ENCODE measurements at regions not wholly inside any gene's neighbourhood (a gene's known extent, or its start where the extent isn't known, plus 50 kb on each side); places are given as distances from the start of the nearest gene placed in this dataset.
"Not testable (repeated sequence)": the region's sequence is repeated elsewhere in the genome, so short reads cannot be mapped to it uniquely, and the experiment has no call there.

GRCh38 chr20:39778431-39778830, 816.3 kb downstream of the DHX35 start:
- no peak for DNase-seq (ENCODE audit: low read depth in 2 of 2)

DNA sequence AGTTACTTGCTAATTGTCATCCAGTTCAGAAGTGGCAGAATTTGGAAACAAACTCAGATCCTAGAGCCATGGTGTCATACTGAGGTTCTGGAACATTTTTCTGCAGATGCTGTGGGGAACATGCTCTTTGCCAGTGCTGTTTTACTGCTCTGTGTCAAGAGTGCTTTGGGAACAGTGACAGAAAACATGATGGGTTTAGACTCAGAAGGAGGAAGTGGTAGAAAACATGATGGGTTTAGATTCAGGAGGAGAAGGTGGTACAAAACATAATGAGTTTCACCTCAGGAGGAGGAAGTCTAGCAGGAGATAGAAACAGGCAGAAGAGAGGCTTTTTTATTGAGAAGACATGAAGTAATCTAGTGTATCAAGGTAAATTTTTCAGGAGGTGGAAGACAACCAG, 815.5 kb downstream of the DHX35 start:
- DNase-seq (ENCODE audit: low read depth in 2 of 2): no peak

GRCh38 chr20:39775110-39775509, 813.0 kb downstream of the DHX35 start:
- DNase-seq (ENCODE audit: low read depth in 2 of 2): no peak

DNA sequence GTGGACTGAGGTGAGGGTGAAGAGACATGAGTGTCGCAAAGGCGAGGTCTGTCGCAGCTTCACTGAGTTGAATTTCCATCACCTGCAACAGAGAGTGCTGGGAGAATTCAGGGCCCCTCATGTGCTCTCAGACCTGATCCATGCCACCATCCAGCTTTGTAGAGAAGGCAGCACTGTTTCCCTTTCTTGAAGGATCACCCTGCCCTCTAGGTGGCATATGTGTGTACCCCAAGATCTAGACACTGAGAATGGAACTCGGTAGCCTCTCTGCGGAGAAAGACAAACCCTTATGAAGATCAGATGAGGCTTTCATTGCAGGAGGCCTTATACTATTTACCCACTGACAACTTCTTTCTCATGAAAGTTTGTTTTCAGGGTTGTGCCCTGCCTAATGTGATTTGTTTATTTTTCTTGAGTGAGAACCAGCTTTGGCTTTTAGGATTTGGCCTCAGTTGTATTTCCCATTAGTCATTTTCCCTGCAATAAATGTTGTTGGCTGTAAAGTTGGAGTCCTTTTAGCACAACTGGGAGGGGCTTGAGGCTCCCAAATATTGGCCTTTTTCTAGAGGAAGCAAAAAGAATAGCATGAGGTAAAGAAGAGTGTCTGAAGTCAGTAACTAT, 811.3 kb downstream of the DHX35 start:
- DNase-seq (ENCODE audit: low read depth in 2 of 2): no peak

- DNase-seq (ENCODE audit: low read depth in 2 of 2): no peak
These were observed 805.2 kb downstream of the DHX35 start for GRCh38 chr20:39767352-39767751.

DNA sequence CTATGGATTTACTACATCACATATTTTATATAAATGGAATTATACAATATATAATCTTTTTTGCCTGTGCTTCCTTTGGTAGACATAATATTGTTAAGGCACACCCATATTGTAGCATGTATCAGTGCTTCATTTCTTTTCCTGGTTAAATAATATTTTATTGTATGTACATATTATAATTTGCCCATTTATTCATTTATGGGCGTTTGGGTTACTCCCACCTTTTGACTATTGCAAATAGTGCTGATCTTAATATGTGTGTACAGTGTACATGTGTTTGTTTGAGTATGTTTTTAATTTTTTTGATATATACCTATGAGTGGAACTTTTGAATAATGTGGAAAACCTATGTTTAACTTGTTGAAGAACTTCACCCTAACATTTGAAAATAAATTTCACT, 804.2 kb downstream of the DHX35 start:
- no peak for DNase-seq (ENCODE audit: low read depth in 2 of 2)

DNA sequence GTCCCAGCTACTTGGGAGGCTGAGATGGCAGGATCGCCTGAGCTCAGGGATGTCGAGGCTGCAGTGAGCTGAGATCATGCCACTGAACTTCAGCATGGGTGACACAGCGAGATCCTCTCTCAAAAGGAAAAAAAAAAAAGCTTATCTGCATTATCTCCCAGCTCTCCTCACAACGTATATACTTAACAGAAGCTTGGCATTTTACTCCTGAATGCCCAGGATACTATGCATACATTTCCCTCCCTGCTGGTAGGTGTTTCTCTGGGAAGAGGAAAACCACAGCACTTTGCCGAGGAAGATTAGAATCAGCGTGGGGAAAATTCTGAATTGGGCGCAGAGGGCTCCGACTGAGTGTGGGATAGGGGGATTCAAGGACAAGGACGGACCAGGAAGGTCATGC, 800.6 kb downstream of the DHX35 start:
- DNase-seq (ENCODE audit: low read depth in 2 of 2): no peak

- DNase-seq (ENCODE audit: low read depth in 2 of 2): no peak
These were observed 796.7 kb downstream of the DHX35 start for GRCh38 chr20:39758876-39759275.

GRCh38 chr20:39756828-39757227, 794.7 kb downstream of the DHX35 start:
- DNase-seq (ENCODE audit: low read depth in 2 of 2): no peak

- no peak for DNase-seq (ENCODE audit: low read depth in 2 of 2)
These were observed 794.2 kb downstream of the DHX35 start for GRCh38 chr20:39756369-39756768.

- no peak for DNase-seq (ENCODE audit: low read depth in 2 of 2)
These were observed 790.2 kb downstream of the DHX35 start for GRCh38 chr20:39752262-39752876.

DNA sequence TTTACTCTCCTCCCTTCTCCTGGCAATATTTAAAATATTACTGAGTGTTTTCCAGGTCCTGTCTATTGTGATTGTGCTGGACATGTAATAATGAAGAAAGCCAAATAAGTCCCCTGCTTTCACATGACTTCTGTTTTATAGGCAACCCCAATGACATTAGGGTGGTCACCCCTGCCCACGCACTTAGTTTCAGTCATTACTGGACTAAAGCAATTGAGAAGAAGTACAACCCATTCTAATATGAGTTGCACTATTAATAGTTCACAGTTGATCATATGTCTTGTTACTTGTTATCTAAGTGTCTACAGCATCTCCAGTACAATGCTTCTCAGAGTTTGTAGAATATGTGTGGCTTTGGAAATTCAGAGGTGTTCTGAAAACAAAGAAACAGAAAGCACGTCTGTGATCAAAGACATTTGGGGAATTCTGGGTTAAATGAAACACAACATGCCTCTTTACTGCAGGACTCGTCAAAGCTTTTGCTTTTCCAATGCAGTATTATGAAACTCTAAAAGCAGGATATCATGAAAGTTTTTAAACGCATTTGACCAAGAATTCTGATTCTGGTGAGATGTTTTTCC, 789.5 kb downstream of the DHX35 start:
- DNase-seq (ENCODE audit: low read depth in 2 of 2): no peak

GRCh38 chr20:39745380-39745779, 783.2 kb downstream of the DHX35 start:
- no peak for DNase-seq (ENCODE audit: low read depth in 2 of 2)

DNA sequence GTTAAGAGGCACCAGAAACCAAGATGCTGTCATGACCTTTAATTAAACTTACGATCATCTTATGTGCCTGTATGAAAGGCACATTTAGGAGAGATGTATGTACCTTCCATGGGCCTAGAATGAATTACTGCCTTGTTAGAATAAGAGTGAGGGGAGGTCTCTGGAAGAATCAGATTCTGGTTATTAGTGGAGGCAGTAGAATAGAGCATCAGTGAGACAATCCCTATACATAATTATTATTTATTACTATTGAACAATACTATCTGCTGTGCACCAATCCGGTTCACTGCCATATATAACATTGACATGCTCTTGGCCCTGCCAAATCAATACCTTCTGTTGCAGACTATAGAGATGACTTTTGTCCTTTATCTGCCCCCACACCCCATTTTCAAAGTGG, 776.5 kb downstream of the DHX35 start:
- DNase-seq (ENCODE audit: low read depth in 2 of 2): no peak

GRCh38 chr20:39736434-39737327, 774.5 kb downstream of the DHX35 start:
- DNase-seq (ENCODE audit: low read depth in 2 of 2): no peak

- DNase-seq (ENCODE audit: low read depth in 2 of 2): not testable (repeated sequence)
These were observed 763.4 kb downstream of the DHX35 start for GRCh38 chr20:39725513-39725912.

GRCh38 chr20:39719293-39719692, 757.1 kb downstream of the DHX35 start:
- no peak for DNase-seq (ENCODE audit: low read depth in 2 of 2)

GRCh38 chr20:39717936-39718335, 755.8 kb downstream of the DHX35 start:
- no peak for DNase-seq (ENCODE audit: low read depth in 2 of 2)

DNA sequence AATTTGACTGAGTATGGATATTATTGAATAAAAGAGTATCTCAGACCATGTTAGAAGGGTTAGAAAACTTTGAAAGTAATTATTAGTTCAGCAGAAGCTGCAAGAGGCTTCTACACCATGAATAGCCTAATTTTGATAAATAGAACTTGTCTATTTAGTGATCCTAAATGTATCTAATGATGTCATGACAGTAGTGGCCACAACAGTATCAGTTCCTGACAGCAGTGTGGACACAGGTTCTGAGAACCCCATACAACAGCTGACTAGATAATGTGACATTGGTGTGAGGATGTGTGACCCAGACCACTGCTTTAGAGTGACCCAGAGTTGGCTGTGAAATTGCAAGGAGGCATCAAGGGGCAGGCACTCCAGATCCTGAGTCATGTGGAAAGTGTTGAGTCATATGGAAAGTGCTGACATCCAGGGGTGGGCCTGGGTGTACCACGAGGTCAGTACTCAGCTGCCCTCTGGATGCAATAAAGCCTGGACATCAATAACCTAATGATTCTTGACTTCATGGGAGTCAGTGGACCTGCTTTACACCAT, 754.7 kb downstream of the DHX35 start:
- no peak for DNase-seq (ENCODE audit: low read depth in 2 of 2)

DNA sequence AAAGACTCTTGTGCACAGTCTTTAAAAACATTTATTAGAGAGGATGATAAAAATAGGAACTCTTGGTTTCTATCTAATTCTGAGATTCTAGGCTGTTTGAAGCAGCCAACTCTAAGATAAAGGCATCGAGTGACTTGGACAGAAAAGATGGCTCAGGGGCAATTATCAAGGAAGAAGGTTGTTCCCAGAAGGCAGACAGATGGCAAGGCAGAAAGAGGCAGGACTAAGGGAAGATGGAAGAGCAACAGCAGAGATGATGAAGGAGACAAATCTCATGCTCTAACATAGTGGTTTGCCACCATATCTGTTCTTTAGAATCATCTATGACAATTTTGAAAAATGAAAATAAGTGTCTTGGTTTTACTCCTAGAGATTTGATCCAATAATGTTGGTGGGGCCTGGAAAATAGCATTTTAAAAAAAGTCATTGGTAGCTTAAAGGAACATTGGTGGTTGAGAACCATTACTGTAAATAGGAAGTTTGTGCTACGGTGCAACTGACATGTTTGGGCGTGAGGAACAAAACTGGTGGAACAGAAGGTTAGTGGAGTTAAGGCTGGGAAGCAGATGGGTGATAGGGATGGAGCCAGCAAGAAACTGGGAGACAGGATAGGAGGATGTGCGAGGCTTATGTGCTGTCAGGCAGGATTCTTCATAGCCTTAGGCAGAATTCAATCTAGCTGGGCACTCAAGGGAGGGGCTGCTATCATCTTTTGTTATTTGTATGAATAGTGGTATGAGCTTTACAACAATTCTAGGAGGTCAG, 751.1 kb downstream of the DHX35 start:
- no peak for DNase-seq (ENCODE audit: low read depth in 2 of 2)

- DNase-seq (ENCODE audit: low read depth in 2 of 2): no peak
These were observed 744.1 kb downstream of the DHX35 start for GRCh38 chr20:39706184-39706663.
